ENCODE measurements at regions not wholly inside any gene's neighbourhood (a gene's known extent, or its start where the extent isn't known, plus 50 kb on each side); places are given as distances from the start of the nearest gene placed in this dataset.

- TF ChIP-seq MYC (IDR thresholded peaks at IDR 0.05; ENCODE audit: low read depth, low read length) (no peak), POLR2AphosphoS5 (IDR thresholded peaks at IDR 0.05; ENCODE audit: insufficient read depth, low read depth, low read length) (no peak), POLR2A (IDR thresholded peaks at IDR 0.05; ENCODE audit: low read depth, low read length) (no peak), FOS (IDR thresholded peaks at IDR 0.05; ENCODE audit: borderline replicate concordance, insufficient read depth, low read length) (no peak), JUN (IDR thresholded peaks at IDR 0.05; ENCODE audit: borderline replicate concordance, insufficient read depth, insufficient read length, low read depth) (no peak), EZH2 (IDR thresholded peaks at IDR 0.05; ENCODE audit: borderline replicate concordance, low read depth, low read length, severe bottlenecking) (no peak), GATA2 (IDR thresholded peaks at IDR 0.05; ENCODE audit: insufficient read depth, insufficient read length, low read depth, low read length) (no peak)
- TF ChIP-seq, protein P1, sequence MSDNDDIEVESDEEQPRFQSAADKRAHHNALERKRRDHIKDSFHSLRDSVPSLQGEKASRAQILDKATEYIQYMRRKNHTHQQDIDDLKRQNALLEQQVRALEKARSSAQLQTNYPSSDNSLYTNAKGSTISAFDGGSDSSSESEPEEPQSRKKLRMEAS (IDR thresholded peaks at IDR 0.05; ENCODE audit: insufficient read depth, insufficient read length) = no peak
- TF ChIP-seq, protein P2, sequence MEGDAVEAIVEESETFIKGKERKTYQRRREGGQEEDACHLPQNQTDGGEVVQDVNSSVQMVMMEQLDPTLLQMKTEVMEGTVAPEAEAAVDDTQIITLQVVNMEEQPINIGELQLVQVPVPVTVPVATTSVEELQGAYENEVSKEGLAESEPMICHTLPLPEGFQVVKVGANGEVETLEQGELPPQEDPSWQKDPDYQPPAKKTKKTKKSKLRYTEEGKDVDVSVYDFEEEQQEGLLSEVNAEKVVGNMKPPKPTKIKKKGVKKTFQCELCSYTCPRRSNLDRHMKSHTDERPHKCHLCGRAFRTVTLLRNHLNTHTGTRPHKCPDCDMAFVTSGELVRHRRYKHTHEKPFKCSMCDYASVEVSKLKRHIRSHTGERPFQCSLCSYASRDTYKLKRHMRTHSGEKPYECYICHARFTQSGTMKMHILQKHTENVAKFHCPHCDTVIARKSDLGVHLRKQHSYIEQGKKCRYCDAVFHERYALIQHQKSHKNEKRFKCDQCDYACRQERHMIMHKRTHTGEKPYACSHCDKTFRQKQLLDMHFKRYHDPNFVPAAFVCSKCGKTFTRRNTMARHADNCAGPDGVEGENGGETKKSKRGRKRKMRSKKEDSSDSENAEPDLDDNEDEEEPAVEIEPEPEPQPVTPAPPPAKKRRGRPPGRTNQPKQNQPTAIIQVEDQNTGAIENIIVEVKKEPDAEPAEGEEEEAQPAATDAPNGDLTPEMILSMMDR (IDR thresholded peaks at IDR 0.05; ENCODE audit: extremely low read depth in 1 of 2, insufficient read depth in 1 of 2, low read depth in 1 of 2, low read length in 2 of 2) = no peak
- no peak for DNase-seq (ENCODE audit: low read depth, low spot score)
- Histone ChIP-seq H3K27me3 (ENCODE audit: control insufficient read depth in 2 of 2, insufficient read depth in 2 of 2, low read length in 2 of 2) (no peaks in the 10 kb centered on the region), H3K9ac (replicated peaks; ENCODE audit: extremely low read depth, insufficient read depth, low read length) (no peak overlapping the region), H3K4me3 (replicated peaks in 1 of 3; ENCODE audit: insufficient read depth in 1 of 3, low read depth in 1 of 3, low read length in 3 of 3) (no peak overlapping the region), H3K79me2 (ENCODE audit: control insufficient read depth, insufficient read depth, low read length) (no peaks in the 10 kb centered on the region), H4K20me1 (replicated peaks; ENCODE audit: control insufficient read depth, extremely low read depth, insufficient read depth, low read length) (no peaks in the 10 kb centered on the region), H3K27ac (ENCODE audit: insufficient read depth, low read depth, low read length) (no peak overlapping the region), H3K9me3 (replicated peaks; ENCODE audit: control insufficient read depth, insufficient read depth, low read length) (no peaks in the 10 kb centered on the region), H3K9me1 (replicated peaks; ENCODE audit: control insufficient read depth, extremely low read depth, insufficient read depth, low read length) (no peaks in the 10 kb centered on the region), H3K4me2 (ENCODE audit: insufficient read depth, low read length) (no peak overlapping the region), H3K36me3 (ENCODE audit: control insufficient read depth in 2 of 2, extremely low read depth in 1 of 2, insufficient read depth in 2 of 2, low read length in 2 of 2) (no peaks in the 10 kb centered on the region), H2AFZ (ENCODE audit: low read depth, low read length) (no peak overlapping the region), H3K4me1 (ENCODE audit: control insufficient read depth, extremely low read depth, insufficient read depth, low read length) (peaks cover 2% of the 10 kb centered on the region)
- no TSS peak for BruUV-seq (replicated peaks)
- dilution Hi-C loops (cut with MboI; ENCODE audit: extremely low pct_ligation_motif_present, low sequenced_read_pairs) (no loop called here), intact Hi-C loops (cut with micrococcal nuclease) (no loop called here)
- POLR2A ChIA-PET = no interaction called here
- CTCF ChIA-PET = no interaction called here
- FAIRE-seq = no peak
Observed at GRCh38 chr13:64556376-64556775, 2673.8 kb downstream of the PCDH9 start.

All from endothelial cell of umbilical vein (primary cell).